ENCODE measurements at regions not wholly inside any gene's neighbourhood (a gene's known extent, or its start where the extent isn't known, plus 50 kb on each side); places are given as distances from the start of the nearest gene placed in this dataset.

- TF ChIP-seq POLR2AphosphoS5 (IDR thresholded peaks at IDR 0.05; ENCODE audit: low read depth, low read length), result no peak
- TF ChIP-seq CTCF (IDR thresholded peaks at IDR 0.05), result no peak
- TF ChIP-seq, protein P1, sequence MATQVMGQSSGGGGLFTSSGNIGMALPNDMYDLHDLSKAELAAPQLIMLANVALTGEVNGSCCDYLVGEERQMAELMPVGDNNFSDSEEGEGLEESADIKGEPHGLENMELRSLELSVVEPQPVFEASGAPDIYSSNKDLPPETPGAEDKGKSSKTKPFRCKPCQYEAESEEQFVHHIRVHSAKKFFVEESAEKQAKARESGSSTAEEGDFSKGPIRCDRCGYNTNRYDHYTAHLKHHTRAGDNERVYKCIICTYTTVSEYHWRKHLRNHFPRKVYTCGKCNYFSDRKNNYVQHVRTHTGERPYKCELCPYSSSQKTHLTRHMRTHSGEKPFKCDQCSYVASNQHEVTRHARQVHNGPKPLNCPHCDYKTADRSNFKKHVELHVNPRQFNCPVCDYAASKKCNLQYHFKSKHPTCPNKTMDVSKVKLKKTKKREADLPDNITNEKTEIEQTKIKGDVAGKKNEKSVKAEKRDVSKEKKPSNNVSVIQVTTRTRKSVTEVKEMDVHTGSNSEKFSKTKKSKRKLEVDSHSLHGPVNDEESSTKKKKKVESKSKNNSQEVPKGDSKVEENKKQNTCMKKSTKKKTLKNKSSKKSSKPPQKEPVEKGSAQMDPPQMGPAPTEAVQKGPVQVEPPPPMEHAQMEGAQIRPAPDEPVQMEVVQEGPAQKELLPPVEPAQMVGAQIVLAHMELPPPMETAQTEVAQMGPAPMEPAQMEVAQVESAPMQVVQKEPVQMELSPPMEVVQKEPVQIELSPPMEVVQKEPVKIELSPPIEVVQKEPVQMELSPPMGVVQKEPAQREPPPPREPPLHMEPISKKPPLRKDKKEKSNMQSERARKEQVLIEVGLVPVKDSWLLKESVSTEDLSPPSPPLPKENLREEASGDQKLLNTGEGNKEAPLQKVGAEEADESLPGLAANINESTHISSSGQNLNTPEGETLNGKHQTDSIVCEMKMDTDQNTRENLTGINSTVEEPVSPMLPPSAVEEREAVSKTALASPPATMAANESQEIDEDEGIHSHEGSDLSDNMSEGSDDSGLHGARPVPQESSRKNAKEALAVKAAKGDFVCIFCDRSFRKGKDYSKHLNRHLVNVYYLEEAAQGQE (IDR thresholded peaks at IDR 0.05; ENCODE audit: insufficient read depth in 1 of 2, low read depth in 2 of 2, low read length in 1 of 2), result no peak
- no peak for TF ChIP-seq SIN3A (IDR thresholded peaks at IDR 0.05; ENCODE audit: borderline replicate concordance, insufficient read depth, low read depth, low read length)
Observed at GRCh38 chr1:81069856-81070255, 730.9 kb upstream of the ADGRL2 start.

All from Panc1 (cell line).